HG03196 (cell line): ENCODE measurements at regions not wholly inside any gene's neighbourhood (a gene's known extent, or its start where the extent isn't known, plus 50 kb on each side); places are given as distances from the start of the nearest gene placed in this dataset.
"Not testable (repeated sequence)": the region's sequence is repeated elsewhere in the genome, so short reads cannot be mapped to it uniquely, and the experiment has no call there.

ENCODE experiments used
- ATAC-seq: cut with Tn5 transposase; IDR thresholded peaks from one replicate; pipeline ENCODE4 v1.9.1; 2021; ENCODE audit not compliant: unreplicated experiment

- peak; percentile 86 for ATAC-seq
These were observed 126.8 kb downstream of the ALDH8A1 start for GRCh38 chr6:134822920-134823709.

GRCh38 chr6:134821928-134822864 lies 127.7 kb downstream of the ALDH8A1 start:
- no peak for ATAC-seq

- ATAC-seq = no peak
These were observed 128.5 kb downstream of the ALDH8A1 start for GRCh38 chr6:134821397-134821796.

GRCh38 chr6:134819863-134820800 lies 129.8 kb downstream of the ALDH8A1 start:
- no peak for ATAC-seq

- no peak for ATAC-seq
These were observed 130.7 kb downstream of the ALDH8A1 start for GRCh38 chr6:134819236-134819635.

- no peak for ATAC-seq
These were observed 132.5 kb downstream of the ALDH8A1 start for GRCh38 chr6:134817448-134817847.

GRCh38 chr6:134816780-134817179 lies 133.1 kb downstream of the ALDH8A1 start:
- ATAC-seq = no peak

- no peak for ATAC-seq
These were observed 133.6 kb downstream of the ALDH8A1 start for GRCh38 chr6:134816300-134816699.

GRCh38 chr6:134814076-134814695 lies 135.7 kb downstream of the ALDH8A1 start:
- ATAC-seq = no peak

- no peak for ATAC-seq
These were observed 136.8 kb downstream of the ALDH8A1 start for GRCh38 chr6:134813146-134813545.

GRCh38 chr6:134810402-134810801 lies 139.5 kb downstream of the ALDH8A1 start:
- ATAC-seq = no peak

GRCh38 chr6:134809130-134809529 lies 140.8 kb downstream of the ALDH8A1 start:
- no peak for ATAC-seq

GRCh38 chr6:134806180-134806798 lies 143.6 kb downstream of the ALDH8A1 start:
- no peak for ATAC-seq

- ATAC-seq = no peak
These were observed 144.7 kb downstream of the ALDH8A1 start for GRCh38 chr6:134805168-134805567.

GRCh38 chr6:134804311-134804710 lies 145.6 kb downstream of the ALDH8A1 start:
- ATAC-seq = not testable (repeated sequence)

GRCh38 chr6:134802426-134803058 lies 147.4 kb downstream of the ALDH8A1 start:
- ATAC-seq = no peak

GRCh38 chr6:134797400-134798113 lies 152.3 kb downstream of the ALDH8A1 start:
- no peak for ATAC-seq

GRCh38 chr6:134795691-134796090 lies 154.2 kb downstream of the ALDH8A1 start:
- no peak for ATAC-seq

- ATAC-seq = no peak
These were observed 154.9 kb downstream of the ALDH8A1 start for GRCh38 chr6:134795001-134795400.
